CD14-positive monocyte (primary cell): ENCODE measurements at regions not wholly inside any gene's neighbourhood (a gene's known extent, or its start where the extent isn't known, plus 50 kb on each side); places are given as distances from the start of the nearest gene placed in this dataset.

Experiments
- DNase-seq, 3 donors: peaks; one replicate each; pipeline ENCODE4 v3.0.0-alpha.2; 2011 to 2022
- H2AFZ ChIP-seq: 2 replicates; pipeline ENCODE4 v1.6.0; 2012; ENCODE audit warnings: mild to moderate bottlenecking, low read depth, low read length, inconsistent platforms; ENCODE audit not compliant: insufficient read depth, poor library complexity, severe bottlenecking
- H3K27ac ChIP-seq, 2 donors: 1 replicate in 1 of 2; 2 replicates in 1 of 2; pipeline ENCODE4 v1.5.1; 2012 to 2013; ENCODE audit warnings: low read length in 2 of 2, control low read depth in 1 of 2, inconsistent platforms in 1 of 2, low read depth in 1 of 2, mild to moderate bottlenecking in 1 of 2
- H3K27me3 ChIP-seq, 2 donors: one replicate each; pipeline versions ENCODE4 v1.6.0 to v1.6.1; 2011 to 2013; ENCODE audit warnings: low read length in 2 of 2; ENCODE audit not compliant: control insufficient read depth in 2 of 2, insufficient read depth in 2 of 2
- H3K36me3 ChIP-seq, 2 donors: replicated peaks in 1 of 2; 1 replicate in 1 of 2; 2 replicates in 1 of 2; pipeline versions ENCODE4 v1.5.1 to v1.6.1; 2012 to 2013; ENCODE audit warnings: low read length in 2 of 2, control low read depth in 1 of 2, inconsistent platforms in 1 of 2, mild to moderate bottlenecking in 1 of 2; ENCODE audit not compliant: insufficient read depth in 2 of 2, control insufficient read depth in 1 of 2
- H3K4me1 ChIP-seq, 2 donors: 1 replicate in 1 of 2; 2 replicates in 1 of 2; pipeline versions ENCODE4 v1.5.1 to v1.6.1; 2012 to 2013; ENCODE audit warnings: low read length in 2 of 2, control low read depth in 1 of 2, inconsistent platforms in 1 of 2, mild to moderate bottlenecking in 1 of 2, moderate library complexity in 1 of 2; ENCODE audit not compliant: insufficient read depth in 2 of 2, control insufficient read depth in 1 of 2
- H3K4me2 ChIP-seq: replicated peaks from 2 replicates; pipeline ENCODE3; 2012; ENCODE audit warnings: low read length, moderate library complexity, mild to moderate bottlenecking; ENCODE audit not compliant: poor library complexity, severe bottlenecking; ENCODE audit errors: extremely low read depth
- H3K4me3 ChIP-seq, 3 experiments: fragments of 200-600 bp in 1 of 3; sonication (generic) in 1 of 3; replicated peaks in 1 of 3; 1 replicate in 2 of 3; 2 replicates in 1 of 3; pipeline ENCODE4 v1.5.1; 2011 to 2013; ENCODE audit warnings: low read length in 3 of 3, mild to moderate bottlenecking in 3 of 3, control low read depth in 2 of 3, low read depth in 2 of 3, inconsistent platforms in 1 of 3, moderate library complexity in 1 of 3
- H3K79me2 ChIP-seq: 2 replicates; pipeline ENCODE4 v1.6.0; 2012; ENCODE audit warnings: mild to moderate bottlenecking, control low read depth, inconsistent platforms, low read length, moderate library complexity; ENCODE audit not compliant: insufficient read depth
- H3K9ac ChIP-seq: 2 replicates; pipeline ENCODE4 v1.6.0; 2017; ENCODE audit warnings: low read length, mild to moderate bottlenecking; ENCODE audit not compliant: insufficient read depth, poor library complexity, severe bottlenecking
- H3K9me3 ChIP-seq, 2 donors: replicated peaks in 1 of 2; 1 replicate in 1 of 2; 2 replicates in 1 of 2; pipeline versions ENCODE4 v1.5.1 to v1.6.1; 2012 to 2013; ENCODE audit warnings: low read length in 2 of 2, control low read depth in 1 of 2; ENCODE audit not compliant: control insufficient read depth in 1 of 2, insufficient read depth in 1 of 2
- H4K20me1 ChIP-seq: 2 replicates; pipeline ENCODE4 v1.6.0; 2012; ENCODE audit warnings: mild to moderate bottlenecking, low read length, control low read depth, moderate library complexity; ENCODE audit not compliant: insufficient read depth
- H3K27ac Mint-ChIP-seq, 7 donors: one replicate each; pipeline ENCODE4 v1.8.0; 2020; ENCODE audit warnings: mild to moderate bottlenecking in 7 of 7, mixed read lengths in 7 of 7, moderate library complexity in 6 of 7, inconsistent platforms in 2 of 7
- H3K27me3 Mint-ChIP-seq, 3 donors: one replicate each; pipeline ENCODE4 v1.8.0; 2021 to 2022; ENCODE audit warnings: low read depth in 3 of 3, mild to moderate bottlenecking in 3 of 3, mixed read lengths in 3 of 3, moderate library complexity in 3 of 3, inconsistent platforms in 1 of 3
- H3K36me3 Mint-ChIP-seq, 2 donors: one replicate each; pipeline ENCODE4 v1.8.0; 2020; ENCODE audit warnings: mixed read lengths in 2 of 2, inconsistent platforms in 1 of 2, mild to moderate bottlenecking in 1 of 2
- H3K4me1 Mint-ChIP-seq: one replicate; pipeline ENCODE4 v1.8.0; 2020; ENCODE audit warnings: mild to moderate bottlenecking, mixed read lengths
- H3K4me3 Mint-ChIP-seq, 2 donors: one replicate each; pipeline ENCODE4 v1.8.0; 2020; ENCODE audit warnings: mild to moderate bottlenecking in 2 of 2, mixed read lengths in 2 of 2, moderate library complexity in 1 of 2
- H3K9me3 Mint-ChIP-seq, 7 donors: one replicate each; pipeline ENCODE4 v1.8.0; 2020 to 2022; ENCODE audit warnings: mixed read lengths in 7 of 7, mild to moderate bottlenecking in 6 of 7, moderate library complexity in 6 of 7, inconsistent platforms in 2 of 7
- WGBS: methylation state at CpG from one replicate; pipeline ENCODE4 v1.1.5; 2013; ENCODE audit warnings: missing lambda C conversion rate; ENCODE audit not compliant: insufficient coverage; 5-methylcytosine and 5-hydroxymethylcytosine counted together
- intact Hi-C, 2 donors: fragments of 100-400 bp; cut with micrococcal nuclease; formaldehyde crosslinking; loops; one replicate each; pipeline versions ENCODE4 v1.15.0 to v1.15.1; 2023
- TF ChIP-seq, protein P1 (sequence below): fragments of 200-600 bp; IDR thresholded peaks from one replicate; pipeline ENCODE4 v1.8.0; 2022; ENCODE audit warnings: antibody characterized with exemption, mild to moderate bottlenecking

DNA sequence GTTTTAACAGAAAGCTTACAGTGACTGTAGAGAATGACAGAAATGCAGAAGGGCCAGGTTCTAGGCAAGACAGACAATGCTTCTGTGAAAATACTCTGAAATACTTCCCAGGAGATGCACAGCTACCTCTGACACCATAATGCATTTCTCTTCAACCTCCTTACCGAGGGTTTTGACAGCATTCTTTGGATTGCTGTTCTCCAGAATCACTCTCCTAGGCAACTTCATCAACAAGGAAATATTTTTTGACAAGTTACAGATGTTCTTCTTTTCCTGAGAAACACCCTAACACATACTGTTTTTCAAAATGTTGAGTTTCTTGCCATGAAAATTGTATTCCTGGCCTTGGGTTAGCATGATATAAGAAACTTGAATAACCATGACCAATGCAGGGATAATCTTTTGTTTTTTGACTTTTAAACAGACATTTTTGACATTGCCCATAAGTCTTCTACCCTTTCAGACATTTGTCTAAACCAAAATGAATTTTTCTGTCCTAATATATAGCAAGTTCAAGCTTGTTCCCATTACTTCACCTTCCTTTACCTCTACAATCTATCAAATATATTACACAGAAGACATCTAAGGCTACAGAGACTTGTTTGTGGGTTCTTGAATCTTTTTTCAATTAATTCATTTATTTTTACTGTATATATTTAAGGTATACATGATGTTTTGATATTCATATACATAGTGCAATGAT, 108.1 kb downstream of the CCDC34 start:
- Mint-ChIP-seq H3K27me3 (peaks cover 0 to 1% (median 1%) of the 10 kb centered on the region in 3 donors), H3K27ac (no peak overlapping the region), H3K4me1 (no peaks in the 10 kb centered on the region), H3K36me3 (no peaks in the 10 kb centered on the region), H3K4me3 (no peak overlapping the region), H3K9me3 (peaks cover 0 to 17% (median 4%) of the 10 kb centered on the region in 7 donors)
- Histone ChIP-seq H3K9me3 (peaks cover 0 to 5% of the 10 kb centered on the region in 2 donors), H3K9ac (no peak overlapping the region), H3K4me3 (no peak overlapping the region), H3K4me1 (no peaks in the 10 kb centered on the region), H3K4me2 (no peak overlapping the region), H3K79me2 (no peaks in the 10 kb centered on the region), H3K27me3 (no peaks in the 10 kb centered on the region), H3K36me3 (no peaks in the 10 kb centered on the region), H2AFZ (no peak overlapping the region), H4K20me1 (no peaks in the 10 kb centered on the region), H3K27ac (no peak overlapping the region)
- no CpG with 5 or more reads among the region's 1 CpG for WGBS
- no peak for DNase-seq
- TF ChIP-seq, protein P1, sequence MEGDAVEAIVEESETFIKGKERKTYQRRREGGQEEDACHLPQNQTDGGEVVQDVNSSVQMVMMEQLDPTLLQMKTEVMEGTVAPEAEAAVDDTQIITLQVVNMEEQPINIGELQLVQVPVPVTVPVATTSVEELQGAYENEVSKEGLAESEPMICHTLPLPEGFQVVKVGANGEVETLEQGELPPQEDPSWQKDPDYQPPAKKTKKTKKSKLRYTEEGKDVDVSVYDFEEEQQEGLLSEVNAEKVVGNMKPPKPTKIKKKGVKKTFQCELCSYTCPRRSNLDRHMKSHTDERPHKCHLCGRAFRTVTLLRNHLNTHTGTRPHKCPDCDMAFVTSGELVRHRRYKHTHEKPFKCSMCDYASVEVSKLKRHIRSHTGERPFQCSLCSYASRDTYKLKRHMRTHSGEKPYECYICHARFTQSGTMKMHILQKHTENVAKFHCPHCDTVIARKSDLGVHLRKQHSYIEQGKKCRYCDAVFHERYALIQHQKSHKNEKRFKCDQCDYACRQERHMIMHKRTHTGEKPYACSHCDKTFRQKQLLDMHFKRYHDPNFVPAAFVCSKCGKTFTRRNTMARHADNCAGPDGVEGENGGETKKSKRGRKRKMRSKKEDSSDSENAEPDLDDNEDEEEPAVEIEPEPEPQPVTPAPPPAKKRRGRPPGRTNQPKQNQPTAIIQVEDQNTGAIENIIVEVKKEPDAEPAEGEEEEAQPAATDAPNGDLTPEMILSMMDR: no peak
- intact Hi-C loops: no loop called here

DNA sequence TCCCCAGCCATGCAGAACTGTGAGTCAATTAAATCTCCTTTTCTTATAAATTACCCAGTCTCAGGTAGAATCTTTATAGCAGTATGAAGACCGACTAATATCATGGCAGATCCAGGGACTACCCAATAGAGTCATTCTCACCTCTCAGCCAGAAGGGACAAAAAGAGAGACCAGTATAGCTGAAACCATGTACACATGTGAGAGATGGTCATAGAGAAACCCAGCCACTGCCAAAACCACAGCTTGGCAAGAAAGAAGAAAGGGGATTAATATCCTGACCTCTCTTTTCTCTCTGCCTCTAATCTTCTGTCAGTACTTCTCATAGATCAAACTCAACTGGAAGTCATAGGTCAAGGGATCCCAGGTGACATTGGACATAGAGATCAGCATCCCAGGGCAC, 109.8 kb downstream of the CCDC34 start:
- no CpG with 5 or more reads among the region's 1 CpG for WGBS
- Mint-ChIP-seq H3K36me3 (no peaks in the 10 kb centered on the region), H3K27me3 (peaks cover 0 to 1% (median 0%) of the 10 kb centered on the region in 3 donors), H3K4me1 (no peaks in the 10 kb centered on the region), H3K27ac (no peak overlapping the region), H3K9me3 (peaks cover 0 to 17% (median 6%) of the 10 kb centered on the region in 7 donors), H3K4me3 (no peak overlapping the region)
- Histone ChIP-seq H3K4me3 (no peak overlapping the region), H3K9ac (no peak overlapping the region), H3K27ac (no peak overlapping the region), H4K20me1 (no peaks in the 10 kb centered on the region), H3K79me2 (no peaks in the 10 kb centered on the region), H3K27me3 (no peaks in the 10 kb centered on the region), H3K36me3 (no peaks in the 10 kb centered on the region), H3K4me1 (no peaks in the 10 kb centered on the region), H2AFZ (no peak overlapping the region), H3K4me2 (no peak overlapping the region), H3K9me3 (peaks cover 0 to 5% of the 10 kb centered on the region in 2 donors)
- TF ChIP-seq, protein P1: no peak
- intact Hi-C loops: no loop called here
- no peak for DNase-seq
